IPS-NIHi7 (cell line): ENCODE measurements at regions not wholly inside any gene's neighbourhood (a gene's known extent, or its start where the extent isn't known, plus 50 kb on each side); places are given as distances from the start of the nearest gene placed in this dataset.

Source experiments
- DNase-seq: peaks from one replicate; pipeline ENCODE4 v3.0.0; 2012; ENCODE audit warnings: mixed read lengths; ENCODE audit errors: extremely low spot score

- no peak for DNase-seq
Measured at GRCh38 chr12:118751355-118751754, 230.0 kb upstream of the SRRM4 start.

- DNase-seq, result no peak
Measured at GRCh38 chr12:118760623-118761022, 220.7 kb upstream of the SRRM4 start.

- no peak for DNase-seq
Measured at GRCh38 chr12:118763234-118763633, 218.1 kb upstream of the SRRM4 start.

- peak; percentile 84 for DNase-seq
Measured at GRCh38 chr12:118773956-118774723, 207.2 kb upstream of the SRRM4 start.

- DNase-seq, result no peak
Measured at GRCh38 chr12:118777504-118777903, 203.8 kb upstream of the SRRM4 start.

- no peak for DNase-seq
Measured at GRCh38 chr12:118778077-118778476, 203.3 kb upstream of the SRRM4 start.

- no peak for DNase-seq
Measured at GRCh38 chr12:118780939-118781338, 200.4 kb upstream of the SRRM4 start.

GRCh38 chr12:118781692-118782091 lies 199.6 kb upstream of the SRRM4 start:
- no peak for DNase-seq

GRCh38 chr12:118783703-118784102 lies 197.6 kb upstream of the SRRM4 start:
- DNase-seq, result no peak

- no peak for DNase-seq
Measured at GRCh38 chr12:118790578-118790977, 190.8 kb upstream of the SRRM4 start.

- peak; percentile 26 for DNase-seq
Measured at GRCh38 chr12:118813778-118814357, 167.5 kb upstream of the SRRM4 start.

- no peak for DNase-seq
Measured at GRCh38 chr12:118816296-118816695, 165.0 kb upstream of the SRRM4 start.

- DNase-seq, result peak; percentile 31
Measured at GRCh38 chr12:118821386-118821925, 159.9 kb upstream of the SRRM4 start.

GRCh38 chr12:118822512-118822911 lies 158.8 kb upstream of the SRRM4 start:
- no peak for DNase-seq

- DNase-seq, result no peak
Measured at GRCh38 chr12:118827047-118827446, 154.3 kb upstream of the SRRM4 start.

GRCh38 chr12:118827606-118828005 lies 153.7 kb upstream of the SRRM4 start:
- no peak for DNase-seq

GRCh38 chr12:118830296-118830695 lies 151.0 kb upstream of the SRRM4 start:
- DNase-seq, result no peak

GRCh38 chr12:118835926-118836325 lies 145.4 kb upstream of the SRRM4 start:
- no peak for DNase-seq

GRCh38 chr12:118840399-118840798 lies 140.9 kb upstream of the SRRM4 start:
- peak; percentile 29 for DNase-seq

GRCh38 chr12:118840878-118841277 lies 140.5 kb upstream of the SRRM4 start:
- DNase-seq, result no peak

- DNase-seq, result no peak
Measured at GRCh38 chr12:118841588-118841987, 139.8 kb upstream of the SRRM4 start.

GRCh38 chr12:118842866-118843265 lies 138.5 kb upstream of the SRRM4 start:
- no peak for DNase-seq

GRCh38 chr12:118846416-118846815 lies 134.9 kb upstream of the SRRM4 start:
- DNase-seq, result no peak
